Endothelial cell of umbilical vein (primary cell): ENCODE measurements at regions not wholly inside any gene's neighbourhood (a gene's known extent, or its start where the extent isn't known, plus 50 kb on each side); places are given as distances from the start of the nearest gene placed in this dataset.

Experiments
- CTCF ChIP-seq, 2 donors: IDR thresholded peaks; 1 replicate in 1 of 2; 2 replicates in 1 of 2; pipeline ENCODE4 v1.5.1; 2011; ENCODE audit warnings: low read length in 2 of 2, mild to moderate bottlenecking in 2 of 2, moderate library complexity in 2 of 2, control low read depth in 1 of 2, inconsistent platforms in 1 of 2, low read depth in 1 of 2; ENCODE audit not compliant: insufficient read depth in 1 of 2; ENCODE audit errors: extremely low read depth in 1 of 2
- MAX ChIP-seq: IDR thresholded peaks from 2 replicates; pipeline ENCODE4 v1.6.1; 2011; ENCODE audit not compliant: insufficient read depth, insufficient read length

GRCh38 chr4:131441004-131441688 is 1707.9 kb upstream of the PCDH10 start:
- TF ChIP-seq MAX (no peak), CTCF (IDR thresholded peaks at IDR 0.05; ENCODE audit: extremely low read depth in 1 of 2, insufficient read depth in 1 of 2, low read depth in 1 of 2, low read length in 2 of 2) (no peak)
